ENCODE measurements at regions not wholly inside any gene's neighbourhood (a gene's known extent, or its start where the extent isn't known, plus 50 kb on each side); places are given as distances from the start of the nearest gene placed in this dataset.
A peak's percentile ranks its signal among the peaks of the same experiment; 100 is the strongest.

- DNase-seq (peak in 1 of 5 donors; percentile 26), FAIRE-seq (no peak)
- Histone ChIP-seq H3K27me3 (ENCODE audit: control insufficient read depth, insufficient read depth, low read length) (no peaks in the 10 kb centered on the region), H3K27ac (ENCODE audit: low read depth in 2 of 2, low read length in 2 of 2) (no peak overlapping the region), H3K4me3 (ENCODE audit: low read length in 3 of 3) (no peak overlapping the region), H3K36me3 (ENCODE audit: control insufficient read depth in 2 of 3, insufficient read depth in 3 of 3, low read length in 3 of 3) (no peaks in the 10 kb centered on the region), H3K4me1 (ENCODE audit: control insufficient read depth in 2 of 3, insufficient read depth in 2 of 3, low read depth in 1 of 3, low read length in 3 of 3) (peaks cover 0 to 3% (median 0%) of the 10 kb centered on the region in 3 donors), H3K9ac (ENCODE audit: low read length in 3 of 3) (no peak overlapping the region), H3K9me3 (ENCODE audit: control insufficient read depth in 2 of 3, insufficient read depth in 1 of 3, low read length in 3 of 3) (no peaks in the 10 kb centered on the region)
- TF ChIP-seq CTCF (IDR thresholded peaks at IDR 0.05; ENCODE audit: borderline replicate concordance, extremely low read depth, insufficient read depth) = no peak
- intact Hi-C loops (cut with DNase I) = no loop called here
Observed at GRCh38 chr4:19689511-19689910, 562.2 kb upstream of the SLIT2 start.

DNA sequence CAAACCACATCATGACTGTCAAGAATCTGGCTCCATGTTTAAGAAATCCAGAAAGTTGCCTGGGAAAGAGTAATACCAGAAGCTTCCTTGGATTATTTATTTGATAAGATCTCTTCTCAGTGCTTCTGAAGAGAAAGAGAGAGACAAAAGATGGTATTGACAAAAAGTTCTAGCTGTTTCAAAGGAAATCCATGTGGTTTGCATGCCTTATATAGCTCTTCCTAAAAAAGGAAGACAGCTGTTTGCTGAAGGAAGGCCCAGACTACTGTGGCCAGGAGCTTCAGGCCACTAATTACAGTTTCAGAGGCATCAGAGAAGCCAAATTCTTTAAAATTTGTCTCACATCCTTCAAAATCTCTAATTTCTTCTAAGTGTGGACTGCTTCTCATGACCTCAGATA lies 565.2 kb upstream of the SLIT2 start:
- intact Hi-C loops (cut with DNase I) = no loop called here
- Histone ChIP-seq H3K4me3 (ENCODE audit: low read length in 3 of 3) (no peak overlapping the region), H3K4me1 (ENCODE audit: control insufficient read depth in 2 of 3, insufficient read depth in 2 of 3, low read depth in 1 of 3, low read length in 3 of 3) (peaks cover 0 to 4% (median 0%) of the 10 kb centered on the region in 3 donors), H3K27ac (ENCODE audit: low read depth in 2 of 2, low read length in 2 of 2) (no peak overlapping the region), H3K36me3 (ENCODE audit: control insufficient read depth in 2 of 3, insufficient read depth in 3 of 3, low read length in 3 of 3) (no peaks in the 10 kb centered on the region), H3K9me3 (ENCODE audit: control insufficient read depth in 2 of 3, insufficient read depth in 1 of 3, low read length in 3 of 3) (no peaks in the 10 kb centered on the region), H3K27me3 (ENCODE audit: control insufficient read depth, insufficient read depth, low read length) (no peaks in the 10 kb centered on the region), H3K9ac (ENCODE audit: low read length in 3 of 3) (no peak overlapping the region)
- no peak for TF ChIP-seq CTCF (IDR thresholded peaks at IDR 0.05; ENCODE audit: borderline replicate concordance, extremely low read depth, insufficient read depth)
- DNase-seq = no peak
- no peak for FAIRE-seq

DNA sequence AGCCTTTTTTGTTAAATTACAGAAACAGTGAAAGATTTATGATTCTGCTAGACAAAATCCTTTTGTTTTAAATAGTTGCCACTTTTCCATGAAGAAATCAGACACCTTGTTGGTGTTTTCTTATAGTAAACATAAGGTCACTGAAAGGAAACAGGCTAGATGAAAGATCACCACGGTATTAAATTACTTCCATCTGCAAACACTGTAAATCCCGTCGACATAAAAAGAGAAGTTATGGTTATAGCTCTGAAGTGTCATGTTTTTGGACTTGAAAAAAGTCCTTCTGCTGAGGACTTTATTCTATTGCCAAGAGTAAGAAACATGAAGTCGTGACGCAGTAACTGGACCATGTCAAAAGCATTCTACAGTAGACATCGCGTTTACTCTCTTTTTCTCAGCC lies 567.6 kb upstream of the SLIT2 start:
- H3K27ac ChIP-seq (ENCODE audit: low read depth in 2 of 2, low read length in 2 of 2) = no peak overlapping the region
- intact Hi-C loops (cut with DNase I) = no loop called here
- no peak for TF ChIP-seq CTCF (IDR thresholded peaks at IDR 0.05; ENCODE audit: borderline replicate concordance, extremely low read depth, insufficient read depth)
- no peak overlapping the region for H3K9ac ChIP-seq (ENCODE audit: low read length in 3 of 3)
- H3K9me3 ChIP-seq (ENCODE audit: control insufficient read depth in 2 of 3, insufficient read depth in 1 of 3, low read length in 3 of 3) = no peaks in the 10 kb centered on the region
- H3K4me1 ChIP-seq (ENCODE audit: control insufficient read depth in 2 of 3, insufficient read depth in 2 of 3, low read depth in 1 of 3, low read length in 3 of 3) = peaks cover 0 to 4% (median 0%) of the 10 kb centered on the region in 3 donors
- H3K36me3 ChIP-seq (ENCODE audit: control insufficient read depth in 2 of 3, insufficient read depth in 3 of 3, low read length in 3 of 3) = no peaks in the 10 kb centered on the region
- H3K4me3 ChIP-seq (ENCODE audit: low read length in 3 of 3) = no peak overlapping the region
- DNase-seq = peak in 3 of 5 donors; percentile 19 to 89 (median 86)
- no peak for FAIRE-seq
- no peaks in the 10 kb centered on the region for H3K27me3 ChIP-seq (ENCODE audit: control insufficient read depth, insufficient read depth, low read length)

- intact Hi-C loops (cut with DNase I) = no loop called here
- H3K36me3 ChIP-seq (ENCODE audit: control insufficient read depth in 2 of 3, insufficient read depth in 3 of 3, low read length in 3 of 3) = no peaks in the 10 kb centered on the region
- DNase-seq (peak in 1 of 5 donors; percentile 26), FAIRE-seq (no peak)
- H3K4me3 ChIP-seq (ENCODE audit: low read length in 3 of 3) = no peak overlapping the region
- H3K27ac ChIP-seq (ENCODE audit: low read depth in 2 of 2, low read length in 2 of 2) = no peak overlapping the region
- H3K9me3 ChIP-seq (ENCODE audit: control insufficient read depth in 2 of 3, insufficient read depth in 1 of 3, low read length in 3 of 3) = no peaks in the 10 kb centered on the region
- H3K27me3 ChIP-seq (ENCODE audit: control insufficient read depth, insufficient read depth, low read length) = no peaks in the 10 kb centered on the region
- TF ChIP-seq CTCF (IDR thresholded peaks at IDR 0.05; ENCODE audit: borderline replicate concordance, extremely low read depth, insufficient read depth) = no peak
- no peak overlapping the region for H3K9ac ChIP-seq (ENCODE audit: low read length in 3 of 3)
- peaks cover 0 to 4% (median 0%) of the 10 kb centered on the region in 3 donors for H3K4me1 ChIP-seq (ENCODE audit: control insufficient read depth in 2 of 3, insufficient read depth in 2 of 3, low read depth in 1 of 3, low read length in 3 of 3)
Observed at GRCh38 chr4:19683426-19683825, 568.3 kb upstream of the SLIT2 start.

Measured in kidney (tissue), 13 donors.